ENCODE measurements at regions not wholly inside any gene's neighbourhood (a gene's known extent, or its start where the extent isn't known, plus 50 kb on each side); places are given as distances from the start of the nearest gene placed in this dataset.
"Not testable (repeated sequence)": the region's sequence is repeated elsewhere in the genome, so short reads cannot be mapped to it uniquely, and the experiment has no call there.

GRCh38 chr5:120817044-120817985 lies 353.2 kb downstream of the PRR16 start:
- Histone ChIP-seq H3K27me3 (ENCODE audit: low read depth, low read length) (no peaks in the 10 kb centered on the region), H3K4me3 (ENCODE audit: low read depth in 1 of 2, low read length in 2 of 2) (no peak overlapping the region), H3K4me1 (ENCODE audit: control insufficient read depth in 1 of 2, insufficient read depth in 2 of 2, low read length in 2 of 2) (no peaks in the 10 kb centered on the region), H3K36me3 (ENCODE audit: control insufficient read depth in 1 of 2, insufficient read depth in 2 of 2, low read length in 2 of 2) (no peaks in the 10 kb centered on the region), H3K9me3 (ENCODE audit: control insufficient read depth in 1 of 2, low read length in 2 of 2) (peaks cover 0 to 3% of the 10 kb centered on the region in 2 donors), H3K27ac (ENCODE audit: low read length) (no peak overlapping the region)

DNA sequence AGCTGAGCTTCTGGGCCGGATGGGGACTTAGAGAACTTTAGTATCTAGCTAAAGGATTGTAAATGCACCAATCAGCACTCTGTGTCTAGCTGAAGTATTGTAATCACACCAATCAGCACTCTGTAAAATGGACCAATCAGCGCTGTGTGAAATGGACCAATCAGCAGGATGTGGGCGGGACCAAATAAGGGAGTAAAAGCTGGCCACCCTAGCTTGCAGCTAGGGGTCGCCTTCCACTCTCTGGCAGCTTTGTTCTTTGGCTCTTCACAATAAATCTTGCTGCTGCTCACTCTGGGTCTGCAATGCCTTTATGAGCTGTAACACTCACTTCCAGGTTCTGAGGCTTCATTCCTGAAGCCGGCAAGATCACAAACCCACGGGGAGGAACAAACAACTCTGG lies 354.0 kb downstream of the PRR16 start:
- Histone ChIP-seq H3K9me3 (ENCODE audit: control insufficient read depth in 1 of 2, low read length in 2 of 2) (peaks cover 0 to 3% of the 10 kb centered on the region in 2 donors), H3K4me1 (ENCODE audit: control insufficient read depth in 1 of 2, insufficient read depth in 2 of 2, low read length in 2 of 2) (no peaks in the 10 kb centered on the region), H3K27ac (ENCODE audit: low read length) (no peak overlapping the region), H3K4me3 (ENCODE audit: low read depth in 1 of 2, low read length in 2 of 2) (no peak overlapping the region), H3K27me3 (ENCODE audit: low read depth, low read length) (no peaks in the 10 kb centered on the region), H3K36me3 (ENCODE audit: control insufficient read depth in 1 of 2, insufficient read depth in 2 of 2, low read length in 2 of 2) (no peaks in the 10 kb centered on the region)

DNA sequence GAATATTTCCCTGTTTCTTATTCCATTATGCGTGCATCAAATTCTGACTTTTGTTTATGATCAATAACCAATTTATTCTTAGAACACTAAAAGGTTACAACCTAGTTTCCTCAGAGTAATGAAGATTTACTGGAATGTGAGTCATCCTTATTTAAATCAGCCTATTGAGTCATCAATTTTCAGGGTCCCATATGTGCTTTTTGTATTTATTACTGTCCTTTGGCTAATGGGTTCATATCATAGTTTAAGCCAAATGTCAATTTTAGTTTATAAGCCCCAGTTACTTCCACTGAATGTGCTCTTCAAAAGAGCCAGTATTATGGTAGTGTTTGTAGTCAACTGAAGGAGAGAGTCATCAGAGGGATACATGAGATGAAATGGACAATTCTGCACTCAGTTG lies 359.2 kb downstream of the PRR16 start:
- Histone ChIP-seq H3K27me3 (ENCODE audit: low read depth, low read length) (no peaks in the 10 kb centered on the region), H3K4me3 (ENCODE audit: low read depth in 1 of 2, low read length in 2 of 2) (no peak overlapping the region), H3K36me3 (ENCODE audit: control insufficient read depth in 1 of 2, insufficient read depth in 2 of 2, low read length in 2 of 2) (no peaks in the 10 kb centered on the region), H3K4me1 (ENCODE audit: control insufficient read depth in 1 of 2, insufficient read depth in 2 of 2, low read length in 2 of 2) (no peaks in the 10 kb centered on the region), H3K27ac (ENCODE audit: low read length) (no peak overlapping the region), H3K9me3 (ENCODE audit: control insufficient read depth in 1 of 2, low read length in 2 of 2) (no peaks in the 10 kb centered on the region)

DNA sequence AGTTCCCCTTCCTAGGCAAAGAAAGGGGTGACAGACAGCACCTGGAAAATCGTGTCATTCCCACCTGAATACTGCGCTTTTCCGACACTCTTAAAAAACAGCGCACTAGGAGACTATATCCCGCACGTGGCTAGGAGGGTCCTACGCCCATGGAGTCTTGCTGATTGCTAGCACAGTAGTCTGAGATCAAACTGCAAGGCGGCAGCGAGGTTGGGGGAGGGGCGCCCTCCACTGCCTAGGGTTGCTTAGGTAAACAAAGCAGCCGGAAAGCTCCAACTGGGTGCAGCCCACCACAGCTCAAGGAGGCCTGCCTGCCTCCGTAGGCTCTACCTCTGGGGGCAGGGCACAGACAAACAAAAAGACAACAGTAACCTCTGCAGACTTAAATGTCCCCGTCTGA lies 367.5 kb downstream of the PRR16 start:
- not testable (repeated sequence) for H3K4me1 ChIP-seq (ENCODE audit: control insufficient read depth in 1 of 2, insufficient read depth in 2 of 2, low read length in 2 of 2); H3K4me3 ChIP-seq (ENCODE audit: low read depth in 1 of 2, low read length in 2 of 2); H3K27me3 ChIP-seq (ENCODE audit: low read depth, low read length); H3K27ac ChIP-seq (ENCODE audit: low read length); H3K9me3 ChIP-seq (ENCODE audit: control insufficient read depth in 1 of 2, low read length in 2 of 2); H3K36me3 ChIP-seq (ENCODE audit: control insufficient read depth in 1 of 2, insufficient read depth in 2 of 2, low read length in 2 of 2)

DNA sequence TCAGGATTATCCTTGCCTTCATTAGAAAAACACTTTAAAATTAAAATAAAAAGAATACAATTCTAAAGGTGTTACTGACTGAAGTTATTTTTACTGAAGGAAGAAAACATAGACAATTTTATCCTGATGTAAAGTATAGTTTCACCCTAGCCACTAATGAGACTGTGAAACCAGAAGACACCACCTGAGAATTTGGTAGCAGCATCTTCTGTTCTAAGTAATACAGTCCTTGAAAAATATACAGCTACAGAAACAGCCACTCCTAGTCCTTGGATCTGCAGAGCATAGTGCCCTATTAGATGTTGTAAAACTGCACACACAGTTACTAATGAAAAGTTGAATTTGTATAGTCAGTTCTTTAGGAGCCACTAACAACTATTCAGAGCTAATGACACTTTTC lies 377.7 kb downstream of the PRR16 start:
- H3K27me3 ChIP-seq (ENCODE audit: low read depth, low read length) = no peaks in the 10 kb centered on the region
- no peaks in the 10 kb centered on the region for H3K4me1 ChIP-seq (ENCODE audit: control insufficient read depth in 1 of 2, insufficient read depth in 2 of 2, low read length in 2 of 2)
- no peaks in the 10 kb centered on the region for H3K9me3 ChIP-seq (ENCODE audit: control insufficient read depth in 1 of 2, low read length in 2 of 2)
- H3K36me3 ChIP-seq (ENCODE audit: control insufficient read depth in 1 of 2, insufficient read depth in 2 of 2, low read length in 2 of 2) = no peaks in the 10 kb centered on the region
- H3K27ac ChIP-seq (ENCODE audit: low read length) = no peak overlapping the region
- H3K4me3 ChIP-seq (ENCODE audit: low read depth in 1 of 2, low read length in 2 of 2) = no peak overlapping the region

DNA sequence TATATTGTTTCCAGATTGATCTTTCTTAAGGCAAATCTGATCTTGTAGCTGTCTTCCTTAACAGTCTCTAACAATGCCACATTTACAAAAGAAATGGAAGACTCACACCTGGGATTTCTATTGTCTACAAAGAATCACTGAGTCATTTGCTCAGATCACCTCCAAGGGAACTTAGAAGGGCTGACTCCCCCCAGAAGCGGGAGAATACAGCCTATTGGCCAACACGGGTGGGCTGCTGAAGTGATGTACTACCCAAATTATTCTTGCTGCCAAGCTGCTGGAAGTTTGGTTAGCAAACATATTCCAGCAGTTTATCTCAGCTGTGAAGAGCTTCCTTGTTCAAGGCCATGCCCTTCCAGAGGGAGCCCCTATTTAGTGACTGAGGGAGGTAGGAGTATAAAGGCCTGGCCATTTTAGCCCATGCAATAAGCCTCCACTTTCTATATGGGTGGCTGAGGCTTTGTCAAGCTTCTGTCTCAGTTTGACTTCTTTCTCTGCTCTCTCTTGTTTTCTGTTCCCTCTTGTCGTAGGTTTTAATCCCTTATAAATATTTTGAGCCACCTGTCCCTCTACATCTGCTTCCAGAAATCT lies 379.4 kb downstream of the PRR16 start:
- no peaks in the 10 kb centered on the region for H3K27me3 ChIP-seq (ENCODE audit: low read depth, low read length)
- no peaks in the 10 kb centered on the region for H3K36me3 ChIP-seq (ENCODE audit: control insufficient read depth in 1 of 2, insufficient read depth in 2 of 2, low read length in 2 of 2)
- H3K4me1 ChIP-seq (ENCODE audit: control insufficient read depth in 1 of 2, insufficient read depth in 2 of 2, low read length in 2 of 2) = no peaks in the 10 kb centered on the region
- no peaks in the 10 kb centered on the region for H3K9me3 ChIP-seq (ENCODE audit: control insufficient read depth in 1 of 2, low read length in 2 of 2)
- H3K27ac ChIP-seq (ENCODE audit: low read length) = no peak overlapping the region
- no peak overlapping the region for H3K4me3 ChIP-seq (ENCODE audit: low read depth in 1 of 2, low read length in 2 of 2)

GRCh38 chr5:120848883-120849282 lies 384.8 kb downstream of the PRR16 start:
- Histone ChIP-seq H3K27me3 (ENCODE audit: low read depth, low read length) (no peaks in the 10 kb centered on the region), H3K4me1 (ENCODE audit: control insufficient read depth in 1 of 2, insufficient read depth in 2 of 2, low read length in 2 of 2) (no peaks in the 10 kb centered on the region), H3K4me3 (ENCODE audit: low read depth in 1 of 2, low read length in 2 of 2) (no peak overlapping the region), H3K36me3 (ENCODE audit: control insufficient read depth in 1 of 2, insufficient read depth in 2 of 2, low read length in 2 of 2) (no peaks in the 10 kb centered on the region), H3K27ac (ENCODE audit: low read length) (no peak overlapping the region), H3K9me3 (ENCODE audit: control insufficient read depth in 1 of 2, low read length in 2 of 2) (peaks cover 0 to 3% of the 10 kb centered on the region in 2 donors)

DNA sequence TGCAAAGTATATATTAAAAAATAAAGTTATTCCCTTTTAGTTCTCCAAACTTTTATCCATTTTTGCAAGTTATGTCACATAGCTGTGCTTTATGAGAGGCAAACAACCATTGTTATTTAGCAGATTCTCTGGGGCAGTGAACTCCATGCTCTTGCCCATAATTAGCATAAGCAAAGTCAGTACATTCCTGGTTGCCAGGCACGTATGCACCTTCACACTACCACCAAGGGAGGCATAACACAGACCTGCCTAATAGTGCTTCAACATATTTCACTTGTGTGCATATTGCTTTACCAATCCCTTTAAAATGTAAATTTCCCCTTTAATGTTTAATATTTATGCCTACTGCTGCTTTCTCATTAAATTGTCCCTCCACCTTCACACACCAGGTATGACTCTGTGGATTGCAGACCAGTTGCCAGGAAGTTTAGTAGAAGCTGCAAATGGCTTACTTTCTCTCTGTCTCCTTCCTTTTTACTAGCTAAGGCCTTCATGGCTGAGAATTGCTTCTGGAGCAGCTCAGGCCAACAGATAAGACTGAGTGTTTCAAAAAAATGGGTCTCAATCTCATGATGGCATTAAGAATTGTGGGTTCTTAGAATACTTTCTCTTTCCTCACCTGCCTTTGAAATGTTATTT lies 388.2 kb downstream of the PRR16 start:
- no peak overlapping the region for H3K4me3 ChIP-seq (ENCODE audit: low read depth in 1 of 2, low read length in 2 of 2)
- H3K4me1 ChIP-seq (ENCODE audit: control insufficient read depth in 1 of 2, insufficient read depth in 2 of 2, low read length in 2 of 2) = no peaks in the 10 kb centered on the region
- no peak overlapping the region for H3K27ac ChIP-seq (ENCODE audit: low read length)
- no peaks in the 10 kb centered on the region for H3K27me3 ChIP-seq (ENCODE audit: low read depth, low read length)
- H3K36me3 ChIP-seq (ENCODE audit: control insufficient read depth in 1 of 2, insufficient read depth in 2 of 2, low read length in 2 of 2) = no peaks in the 10 kb centered on the region
- H3K9me3 ChIP-seq (ENCODE audit: control insufficient read depth in 1 of 2, low read length in 2 of 2) = peaks cover 0 to 3% of the 10 kb centered on the region in 2 donors

DNA sequence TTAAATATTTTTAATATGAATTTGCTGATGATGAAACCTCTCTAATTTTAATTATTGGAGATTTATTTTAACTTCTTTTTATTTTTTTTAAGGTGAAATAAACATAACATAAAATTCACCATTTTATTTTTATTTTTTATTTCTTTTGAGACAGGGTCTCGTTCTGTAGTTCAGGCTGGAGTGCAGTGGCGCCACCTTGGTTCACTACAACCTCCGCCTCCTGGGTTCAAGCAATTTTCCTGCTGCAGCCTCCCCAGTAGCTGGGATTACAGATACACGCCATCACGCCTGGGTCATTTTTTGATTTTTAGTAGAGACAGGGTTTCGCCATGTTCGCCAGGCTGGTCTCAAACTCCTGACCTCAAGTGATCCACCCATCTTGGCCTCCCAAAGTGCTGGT lies 402.9 kb downstream of the PRR16 start:
- H3K27ac ChIP-seq (ENCODE audit: low read length) = no peak overlapping the region
- no peaks in the 10 kb centered on the region for H3K36me3 ChIP-seq (ENCODE audit: control insufficient read depth in 1 of 2, insufficient read depth in 2 of 2, low read length in 2 of 2)
- H3K4me1 ChIP-seq (ENCODE audit: control insufficient read depth in 1 of 2, insufficient read depth in 2 of 2, low read length in 2 of 2) = no peaks in the 10 kb centered on the region
- H3K4me3 ChIP-seq (ENCODE audit: low read depth in 1 of 2, low read length in 2 of 2) = no peak overlapping the region
- no peaks in the 10 kb centered on the region for H3K9me3 ChIP-seq (ENCODE audit: control insufficient read depth in 1 of 2, low read length in 2 of 2)
- no peaks in the 10 kb centered on the region for H3K27me3 ChIP-seq (ENCODE audit: low read depth, low read length)

GRCh38 chr5:120869831-120870230 lies 405.7 kb downstream of the PRR16 start:
- no peaks in the 10 kb centered on the region for H3K4me1 ChIP-seq (ENCODE audit: control insufficient read depth in 1 of 2, insufficient read depth in 2 of 2, low read length in 2 of 2)
- H3K36me3 ChIP-seq (ENCODE audit: control insufficient read depth in 1 of 2, insufficient read depth in 2 of 2, low read length in 2 of 2) = no peaks in the 10 kb centered on the region
- no peaks in the 10 kb centered on the region for H3K9me3 ChIP-seq (ENCODE audit: control insufficient read depth in 1 of 2, low read length in 2 of 2)
- no peak overlapping the region for H3K4me3 ChIP-seq (ENCODE audit: low read depth in 1 of 2, low read length in 2 of 2)
- H3K27ac ChIP-seq (ENCODE audit: low read length) = no peak overlapping the region
- H3K27me3 ChIP-seq (ENCODE audit: low read depth, low read length) = no peaks in the 10 kb centered on the region

DNA sequence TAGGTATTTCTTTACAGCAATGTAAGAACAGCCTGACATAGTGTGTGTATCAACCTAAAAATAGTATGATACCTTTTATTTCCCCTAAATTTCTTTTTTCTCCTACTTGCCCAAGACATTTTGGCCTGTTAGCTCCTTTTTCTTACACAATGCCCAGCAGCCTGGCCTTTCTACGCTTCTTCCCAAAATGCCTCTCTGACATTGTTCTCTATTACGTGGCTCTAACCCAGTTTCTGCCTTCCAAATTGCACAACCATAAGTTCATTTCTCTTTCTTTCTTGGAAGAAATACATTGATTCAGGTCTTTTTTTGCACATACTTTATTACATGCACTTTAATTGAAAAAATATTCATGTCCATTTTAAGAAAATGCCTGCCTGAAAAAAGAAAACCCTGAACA lies 408.2 kb downstream of the PRR16 start:
- Histone ChIP-seq H3K27me3 (ENCODE audit: low read depth, low read length) (no peaks in the 10 kb centered on the region), H3K9me3 (ENCODE audit: control insufficient read depth in 1 of 2, low read length in 2 of 2) (no peaks in the 10 kb centered on the region), H3K27ac (ENCODE audit: low read length) (no peak overlapping the region), H3K4me3 (ENCODE audit: low read depth in 1 of 2, low read length in 2 of 2) (no peak overlapping the region), H3K4me1 (ENCODE audit: control insufficient read depth in 1 of 2, insufficient read depth in 2 of 2, low read length in 2 of 2) (no peaks in the 10 kb centered on the region), H3K36me3 (ENCODE audit: control insufficient read depth in 1 of 2, insufficient read depth in 2 of 2, low read length in 2 of 2) (no peaks in the 10 kb centered on the region)
